NOMO-1 treated with DMSO at 0.1 percent for 48 hours (cell line): ENCODE measurements at regions not wholly inside any gene's neighbourhood (a gene's known extent, or its start where the extent isn't known, plus 50 kb on each side); places are given as distances from the start of the nearest gene placed in this dataset.
"Not testable (repeated sequence)": the region's sequence is repeated elsewhere in the genome, so short reads cannot be mapped to it uniquely, and the experiment has no call there.

Source experiments
- DNase-seq: peaks from one replicate; lab custom pipeline; 2025; ENCODE audit not compliant: unreplicated experiment; lab: John Stamatoyannopoulos, UW

DNA sequence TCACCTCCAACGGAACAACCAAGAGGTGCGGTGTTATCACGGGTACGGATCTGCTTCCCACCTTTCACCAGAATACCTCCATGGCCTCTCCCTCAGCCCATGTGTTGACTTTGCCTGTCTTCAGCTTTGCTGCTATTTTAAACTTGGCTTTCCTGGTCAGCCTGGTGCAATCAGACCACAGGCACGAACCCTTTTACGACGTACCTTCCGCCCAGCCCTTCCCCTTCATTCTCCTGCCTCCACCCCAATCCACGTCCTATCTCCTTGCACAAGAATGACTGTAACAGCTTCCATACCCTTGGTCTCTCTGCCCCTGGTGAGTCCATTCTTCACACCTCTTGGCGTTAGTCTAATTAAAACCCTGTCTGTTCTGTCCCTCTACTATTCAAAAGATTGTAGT lies 431.7 kb downstream of the EFNB2 start:
- DNase-seq = peak; percentile 10

DNA sequence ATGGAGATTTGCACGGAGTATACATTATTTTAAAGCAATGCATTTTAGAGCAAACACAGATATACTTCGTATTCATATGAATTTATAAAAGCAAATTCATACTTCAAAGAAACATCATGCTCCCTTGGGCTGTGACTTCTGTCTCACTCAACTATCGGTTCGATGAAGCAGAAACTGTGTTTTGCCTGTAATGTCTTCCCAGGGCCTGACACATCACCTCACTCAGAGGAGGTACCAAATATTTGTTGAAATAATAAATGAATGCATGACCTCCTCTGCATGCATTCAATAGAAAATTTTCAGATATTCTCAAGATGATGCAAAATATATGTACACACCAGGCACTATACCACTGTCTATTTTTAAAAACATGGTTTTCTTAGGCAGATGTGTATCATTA lies 432.7 kb downstream of the EFNB2 start:
- DNase-seq = no peak

DNA sequence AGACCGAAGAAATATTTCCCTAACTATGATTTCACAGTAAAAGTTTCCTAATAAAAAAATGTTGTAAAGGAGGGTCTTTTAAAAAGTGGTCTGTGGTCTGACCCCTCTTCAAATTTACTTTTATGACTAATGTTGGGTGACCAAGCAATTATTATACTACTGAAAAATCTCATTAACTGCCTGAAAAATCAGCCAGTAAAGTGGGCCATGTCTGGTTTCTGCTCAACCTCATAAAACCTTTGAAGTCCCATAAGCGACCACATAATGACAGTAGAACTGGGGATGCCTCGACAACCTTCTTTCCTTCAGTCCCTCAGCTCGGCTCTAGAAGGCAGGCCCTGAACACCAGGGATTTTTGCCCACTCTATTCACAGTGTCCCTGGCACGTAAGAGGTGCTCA lies 434.3 kb downstream of the EFNB2 start:
- no peak for DNase-seq

DNA sequence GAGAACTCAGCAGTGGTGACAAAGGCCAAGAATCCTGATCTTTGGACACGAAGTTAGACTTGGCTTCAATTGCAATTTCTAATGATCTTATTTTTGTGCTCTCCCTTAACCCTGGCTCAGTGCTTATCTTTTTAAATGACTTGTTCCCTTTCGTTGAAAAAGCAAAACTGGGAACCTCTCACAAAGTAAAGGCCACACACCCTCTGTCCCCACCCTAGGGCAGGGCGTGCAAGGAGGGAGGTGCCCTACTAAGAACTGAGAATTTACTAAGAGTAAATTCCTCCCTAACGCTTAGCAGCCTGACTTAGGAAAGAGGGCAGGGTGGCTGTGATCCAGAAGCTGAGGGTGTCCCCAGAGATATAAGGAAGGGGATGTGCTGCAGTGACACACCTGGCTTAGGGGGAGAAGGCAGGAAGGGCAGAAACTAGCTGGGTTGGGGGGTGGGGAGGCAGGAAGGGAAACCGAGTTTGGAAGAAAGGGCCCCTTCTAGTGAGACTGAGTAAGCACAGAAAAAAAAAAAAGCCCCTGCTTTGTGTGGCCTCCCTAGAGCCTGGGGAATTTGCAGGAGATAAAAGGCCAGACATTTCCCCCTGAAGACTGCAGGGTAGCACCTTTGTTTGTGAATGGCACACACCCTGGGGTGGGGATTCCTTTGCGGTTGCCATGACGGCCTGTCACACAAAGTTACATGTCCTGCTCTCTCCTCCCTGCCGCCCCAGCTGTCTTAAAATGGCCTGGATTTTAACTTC lies 435.1 kb downstream of the EFNB2 start:
- peak; percentile 41 for DNase-seq

DNA sequence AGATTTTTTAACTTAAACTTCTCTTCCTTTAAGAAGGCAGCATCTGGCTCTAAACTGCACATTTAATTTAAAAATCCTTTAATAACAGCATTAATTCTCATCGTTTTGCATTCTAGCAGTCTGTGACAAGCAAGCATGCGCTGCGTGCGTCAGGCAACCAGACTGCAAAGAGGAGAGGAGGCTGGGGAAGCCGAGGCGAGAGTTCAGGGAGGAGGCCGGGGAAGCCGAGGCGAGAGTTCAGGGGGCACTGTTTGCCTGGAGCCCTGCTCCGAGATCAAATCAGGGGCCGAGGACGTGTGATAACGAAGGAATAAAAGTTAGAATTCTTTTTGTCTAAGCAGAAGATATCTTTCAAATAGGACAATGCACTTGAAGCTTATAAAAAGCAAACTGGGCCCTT lies 435.7 kb downstream of the EFNB2 start:
- DNase-seq = no peak

DNA sequence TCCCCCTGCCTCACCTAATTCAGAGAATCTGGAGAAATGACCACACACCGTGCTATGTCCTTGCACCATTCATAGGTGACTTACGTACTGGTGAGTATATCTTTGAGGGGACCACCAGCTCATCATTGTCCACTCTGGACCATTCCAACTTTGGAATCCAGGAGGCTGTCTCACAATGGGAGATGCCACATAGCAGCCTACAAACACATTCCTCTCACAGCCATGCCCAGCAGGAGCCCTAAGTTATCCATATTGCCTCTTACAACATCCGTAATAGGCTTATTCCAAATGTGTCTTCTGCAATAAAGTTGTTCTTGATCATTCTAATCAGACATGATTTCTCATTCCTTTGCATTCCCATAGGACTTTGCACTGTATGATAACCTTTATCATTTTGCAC lies 436.7 kb downstream of the EFNB2 start:
- DNase-seq = no peak

DNA sequence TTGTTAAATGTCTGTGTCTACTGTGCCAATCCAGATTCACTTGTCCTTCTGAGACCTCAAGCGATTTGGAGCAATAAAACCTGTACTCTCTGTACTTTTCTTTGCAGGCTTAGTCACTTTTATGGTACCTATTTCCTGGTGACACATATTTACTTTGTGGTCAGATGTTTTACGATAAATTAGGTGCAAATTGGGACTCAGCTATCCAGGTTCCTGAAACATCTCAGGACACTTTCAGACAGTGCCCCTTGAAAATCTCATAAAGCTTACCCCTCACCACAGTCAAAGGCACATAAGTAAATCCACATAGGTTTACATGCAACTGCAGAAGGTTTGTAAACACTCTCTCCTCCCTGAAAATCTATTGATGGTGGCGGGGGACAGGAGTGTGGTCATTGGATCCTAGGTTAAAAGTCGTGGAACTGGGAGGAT lies 438.8 kb downstream of the EFNB2 start:
- DNase-seq = no peak

DNA sequence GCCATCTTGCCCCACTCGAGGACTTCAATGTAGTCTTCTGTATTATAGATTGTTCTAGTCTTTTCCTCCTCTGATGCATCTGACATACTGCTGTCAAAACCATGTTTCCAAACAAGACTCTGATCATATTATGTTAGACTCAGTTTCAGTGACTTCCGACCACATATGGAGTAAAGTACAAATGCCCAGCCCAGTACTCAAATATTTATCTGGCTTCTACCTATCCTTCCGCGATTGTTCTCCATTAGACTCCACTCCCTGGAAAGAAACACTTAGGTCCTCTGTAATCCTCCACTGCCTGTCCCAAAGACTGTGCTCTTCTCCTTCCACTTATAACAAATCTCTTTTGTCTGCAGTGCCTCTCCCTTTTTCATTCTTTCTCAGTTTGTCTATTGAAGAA lies 439.5 kb downstream of the EFNB2 start:
- no peak for DNase-seq

DNA sequence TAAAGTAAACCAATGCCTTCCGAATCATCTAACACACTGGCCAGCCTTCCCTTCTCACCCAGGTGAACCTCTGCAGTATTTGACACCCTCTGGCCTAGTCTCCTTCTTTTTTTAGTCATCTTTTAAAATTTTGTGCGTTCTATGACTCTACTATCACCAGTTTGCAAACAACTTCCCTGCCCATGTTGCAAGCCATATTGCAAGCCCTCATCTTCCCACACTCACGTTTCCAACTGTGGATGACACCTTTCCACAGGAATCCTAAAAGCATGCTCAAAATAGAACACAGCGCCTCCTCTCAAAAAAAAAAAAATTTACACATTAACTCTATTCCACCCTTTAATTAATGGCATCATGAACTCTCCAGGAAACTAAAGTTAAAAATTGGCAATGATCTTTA lies 440.1 kb downstream of the EFNB2 start:
- no peak for DNase-seq

DNA sequence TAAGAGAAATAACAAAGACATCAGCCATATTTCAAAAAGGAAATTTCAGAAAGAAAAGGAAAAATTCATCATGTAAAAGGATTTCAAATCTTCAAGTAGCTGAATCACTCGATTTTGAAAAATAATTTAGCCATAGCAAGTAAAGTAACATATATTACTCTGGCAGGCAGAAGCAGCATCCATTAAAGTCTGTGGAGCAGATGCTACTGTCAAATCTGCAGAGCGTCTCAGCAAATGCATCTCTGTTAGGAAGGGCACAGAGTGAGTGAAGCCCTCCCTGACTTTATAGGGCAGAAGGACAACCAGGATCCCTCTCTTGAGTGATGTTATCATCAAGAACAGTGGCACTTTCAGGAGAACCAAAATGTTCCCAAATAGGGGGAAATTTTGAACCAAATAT lies 445.5 kb downstream of the EFNB2 start:
- DNase-seq = no peak

DNA sequence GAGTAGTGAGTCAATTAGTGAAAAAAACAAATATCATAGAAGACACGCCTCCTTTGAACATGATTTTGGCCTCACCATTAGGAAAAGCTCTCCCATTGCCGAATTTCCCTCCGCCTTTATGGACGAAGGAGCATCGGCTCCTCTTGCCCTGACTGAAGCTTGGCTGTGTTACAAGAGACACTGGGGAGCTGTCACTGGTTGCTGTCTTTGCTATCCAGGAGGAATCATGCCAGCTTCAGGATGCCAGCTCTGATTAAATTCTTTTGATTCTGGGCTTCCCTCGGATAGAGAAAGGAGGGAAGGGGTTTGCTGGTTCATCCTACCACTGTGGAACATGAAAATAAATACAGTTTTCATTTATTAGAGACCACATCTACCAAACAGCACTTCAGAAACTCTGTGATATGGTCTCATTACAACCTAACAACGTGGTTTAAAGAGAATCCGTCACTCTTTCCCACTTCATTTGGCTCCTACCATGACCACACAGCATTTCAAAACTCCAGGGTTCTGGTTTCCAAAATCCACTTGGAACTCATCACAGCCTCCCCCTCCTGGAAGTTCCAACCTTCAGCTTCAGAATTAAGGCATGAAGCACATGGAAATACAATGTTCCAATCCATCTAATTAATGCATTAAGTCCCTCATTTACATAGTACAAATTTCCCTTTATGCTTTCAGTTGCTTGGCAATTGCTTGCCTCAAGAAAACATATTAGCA lies 446.0 kb downstream of the EFNB2 start:
- DNase-seq = no peak

DNA sequence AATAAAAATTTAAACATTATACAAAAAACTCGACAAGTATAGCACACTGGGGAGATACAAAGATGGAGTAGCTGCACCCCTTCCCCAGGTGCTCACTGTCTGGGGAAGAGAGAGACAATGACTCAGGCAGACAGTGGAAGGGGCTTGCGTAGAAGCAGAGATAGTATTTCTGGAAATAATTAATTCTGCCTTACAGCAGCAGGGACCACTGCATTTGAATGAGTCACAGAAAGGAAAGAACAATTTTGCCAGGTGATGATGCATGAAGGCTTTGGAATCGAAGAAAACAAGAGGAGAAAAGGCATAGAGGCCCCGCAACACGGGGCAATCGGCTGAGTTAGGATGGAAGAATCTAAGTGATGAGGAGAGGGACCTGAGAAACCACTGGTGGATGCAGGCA lies 447.4 kb downstream of the EFNB2 start:
- no peak for DNase-seq

DNA sequence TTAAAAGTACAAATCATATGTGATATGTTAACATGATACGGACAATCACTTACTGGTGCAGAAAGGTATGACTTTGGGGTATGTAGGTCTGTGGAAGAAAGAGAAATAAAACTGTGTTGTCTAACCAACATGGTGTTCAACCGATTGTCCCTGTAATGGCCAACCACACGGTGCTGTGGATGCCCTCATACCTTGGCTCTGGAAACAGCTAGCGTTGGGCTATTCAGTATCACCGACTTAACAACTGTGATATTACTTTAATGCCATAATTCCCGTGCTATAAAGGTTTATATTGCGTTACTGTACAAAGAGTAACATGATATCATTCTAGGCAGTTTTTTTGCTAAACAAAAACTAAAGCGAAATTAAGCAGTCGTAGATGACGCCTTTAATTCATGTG lies 448.3 kb downstream of the EFNB2 start:
- no peak for DNase-seq

DNA sequence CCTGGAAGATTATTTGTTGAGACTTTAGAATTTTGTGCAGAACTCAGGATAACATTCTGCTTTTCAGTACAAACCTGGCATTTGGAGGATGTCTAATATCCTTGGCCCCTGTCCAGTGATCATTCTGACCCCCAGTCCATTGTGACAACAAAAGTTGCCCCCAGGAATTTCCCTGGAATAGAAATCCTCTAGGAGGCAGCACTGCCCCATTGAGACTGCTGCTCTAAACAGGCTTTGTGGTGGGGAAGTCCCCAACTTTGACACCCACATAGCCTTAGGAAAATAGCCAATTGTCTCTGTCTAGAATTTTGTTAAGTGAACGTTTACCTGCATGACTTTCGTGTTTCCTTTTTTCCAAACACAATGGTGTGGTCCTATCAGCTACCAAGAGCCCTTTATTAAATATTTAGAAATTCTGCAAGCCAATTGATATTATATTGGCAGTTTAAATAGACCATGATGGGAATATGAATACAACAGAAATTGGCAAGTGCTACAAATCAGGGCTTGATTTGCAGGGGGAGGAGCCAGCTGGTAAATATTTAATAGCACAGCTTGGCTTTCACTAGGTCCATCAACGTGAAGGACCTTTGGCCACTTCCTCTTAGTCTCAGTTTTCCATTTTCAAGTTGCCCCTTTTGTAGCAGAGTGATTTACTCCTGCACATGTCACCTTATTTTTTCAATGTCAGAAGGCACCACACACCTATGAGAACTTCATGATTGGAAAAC lies 451.7 kb downstream of the EFNB2 start:
- DNase-seq = no peak

DNA sequence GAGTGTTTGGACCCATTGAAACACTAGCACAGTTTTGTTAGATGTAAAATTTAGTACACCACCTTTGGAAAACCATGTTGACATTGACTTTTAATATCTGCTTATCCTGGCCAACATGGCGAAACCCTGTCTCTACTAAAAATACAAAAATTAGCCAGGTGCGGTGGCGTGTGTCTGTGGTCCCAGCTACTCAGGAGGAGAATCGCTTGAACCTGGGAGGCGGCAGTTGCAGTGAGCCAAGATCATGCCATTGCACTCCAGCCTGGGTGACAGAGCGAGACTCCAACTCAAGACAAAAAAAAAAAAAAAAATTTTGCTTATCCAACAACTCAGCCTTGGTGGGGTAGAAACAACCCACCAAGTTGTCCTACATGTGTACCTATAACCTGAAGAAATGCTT lies 454.2 kb downstream of the EFNB2 start:
- not testable (repeated sequence) for DNase-seq

DNA sequence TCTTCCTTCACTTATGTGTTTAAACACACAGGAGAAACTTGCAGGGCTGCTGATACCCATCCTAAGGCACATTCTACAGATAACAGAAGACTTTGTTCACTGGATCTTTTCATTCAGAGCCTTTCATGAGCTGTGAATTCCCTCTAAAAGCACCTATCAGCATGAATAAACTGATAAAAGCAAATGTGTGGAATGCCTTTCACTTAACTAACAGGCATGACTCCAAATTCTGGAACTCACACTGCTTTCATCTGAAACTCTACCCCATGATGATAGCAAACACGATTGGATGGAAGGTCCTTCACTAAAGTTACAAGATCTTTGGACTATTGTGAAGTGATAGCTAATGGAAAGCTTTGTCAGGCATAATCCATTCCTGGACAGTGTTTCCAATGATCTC lies 457.3 kb downstream of the EFNB2 start:
- DNase-seq = no peak

DNA sequence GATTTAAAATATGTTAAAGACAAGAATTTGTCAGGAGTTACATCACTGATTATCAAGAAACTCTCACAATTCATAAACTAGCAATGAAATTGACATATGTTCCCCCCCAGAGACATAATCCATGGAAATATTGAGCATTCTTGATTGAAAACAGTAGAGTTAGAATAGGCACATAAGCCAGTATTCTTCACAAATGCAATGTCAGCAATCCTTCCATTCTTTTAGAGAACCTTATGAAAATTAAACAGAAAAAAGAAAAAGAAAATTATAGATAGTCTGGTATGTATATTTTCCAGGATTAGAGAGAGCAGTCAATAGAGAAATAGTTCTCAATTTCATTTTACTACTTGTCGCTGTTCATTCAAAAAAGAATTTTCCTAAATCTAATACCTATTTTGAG lies 458.4 kb downstream of the EFNB2 start:
- no peak for DNase-seq

DNA sequence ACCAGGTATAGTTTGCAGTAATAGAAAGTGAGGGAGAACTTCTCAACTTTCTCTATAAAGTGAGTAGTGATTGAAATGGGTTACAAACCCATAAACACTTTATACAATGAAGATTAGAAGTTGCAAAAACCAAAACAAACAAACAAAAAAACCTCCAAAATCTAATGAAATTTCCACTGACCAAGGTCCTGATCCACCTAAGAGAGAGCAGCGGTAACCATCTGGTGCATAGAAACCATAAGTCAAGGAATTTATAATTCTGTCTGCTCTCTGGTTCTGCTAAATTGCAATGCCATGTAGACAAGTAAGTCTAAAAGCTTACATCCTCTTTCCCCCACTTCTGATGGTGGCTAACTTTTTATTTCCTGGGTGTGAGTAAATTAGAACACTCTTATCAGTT lies 463.4 kb downstream of the EFNB2 start:
- no peak for DNase-seq

DNA sequence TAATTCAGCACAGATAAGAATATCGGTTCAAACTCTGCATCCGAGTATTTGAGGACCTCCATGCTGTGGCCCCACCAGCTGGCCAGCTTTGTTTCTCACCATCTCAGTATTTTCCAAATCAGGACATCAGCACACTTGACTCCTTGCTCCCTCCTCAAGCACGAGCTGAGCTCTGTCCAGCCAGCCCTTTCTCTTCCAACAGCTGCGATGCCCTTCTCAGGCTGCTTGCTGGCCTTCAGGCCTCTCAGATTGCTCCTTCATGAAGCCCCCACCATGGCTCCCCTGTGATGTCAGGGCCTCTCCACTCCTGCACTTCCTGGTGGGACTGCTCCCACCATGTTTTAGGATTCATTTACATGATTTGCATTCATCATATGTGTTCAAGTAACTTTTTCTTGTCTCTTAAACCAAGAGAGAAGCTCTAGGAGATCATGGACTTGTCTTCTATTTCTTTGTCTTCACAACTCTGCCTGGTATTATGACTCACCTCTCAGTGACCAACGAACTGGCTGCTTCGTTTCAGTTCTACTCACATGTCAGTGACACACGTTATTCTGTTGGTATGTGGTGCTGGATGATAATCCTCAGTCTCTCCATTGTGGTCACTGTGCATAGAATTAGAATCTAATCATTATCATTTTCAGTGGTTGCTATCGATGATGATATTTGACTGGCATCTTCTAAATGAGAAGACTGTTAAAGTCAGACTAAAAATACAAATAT lies 471.7 kb downstream of the EFNB2 start:
- DNase-seq = no peak

DNA sequence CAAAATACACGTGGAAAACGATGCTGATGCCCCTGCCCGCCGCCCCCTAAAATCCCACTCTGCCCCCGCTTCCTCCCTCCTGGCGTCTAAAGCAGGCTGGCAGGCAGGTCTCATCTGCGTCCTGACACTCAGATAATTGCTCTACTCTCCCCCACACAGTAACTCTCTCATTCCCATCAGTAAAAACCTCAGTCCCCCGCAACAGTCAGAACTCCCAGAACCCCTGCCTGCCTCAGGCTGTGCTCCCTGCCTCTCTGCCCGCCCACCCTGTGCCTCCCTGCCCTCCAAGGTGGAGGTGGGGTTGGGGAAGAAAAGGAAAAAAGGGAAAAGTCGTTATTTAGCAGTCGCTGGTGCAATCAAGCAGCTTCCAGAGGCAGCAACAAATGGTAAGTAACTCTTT lies 473.7 kb downstream of the EFNB2 start:
- DNase-seq = no peak

DNA sequence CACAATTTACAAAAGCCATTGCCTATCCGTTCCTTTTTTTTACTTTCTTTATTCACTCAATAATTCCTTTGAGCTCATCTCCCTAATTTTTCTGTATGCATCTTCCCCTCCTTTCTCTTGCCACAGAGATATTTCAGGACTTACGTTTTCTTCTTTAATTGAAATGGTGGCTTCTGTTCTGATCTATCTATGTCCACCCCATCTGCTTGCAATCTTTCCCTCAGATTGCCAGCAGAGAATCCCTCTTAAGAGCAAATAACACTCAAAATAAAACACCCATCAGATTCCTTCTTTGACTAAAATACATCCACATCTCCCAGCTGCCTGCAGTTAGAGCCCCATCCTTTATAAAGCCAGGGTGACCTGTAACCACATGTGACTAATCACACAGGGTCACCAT lies 478.6 kb downstream of the EFNB2 start:
- DNase-seq = no peak
